Esophagus muscularis mucosa (tissue), 4 donors: ENCODE measurements at regions not wholly inside any gene's neighbourhood (a gene's known extent, or its start where the extent isn't known, plus 50 kb on each side); places are given as distances from the start of the nearest gene placed in this dataset.

Source experiments
- DNase-seq: peaks from one replicate; pipeline ENCODE4 v3.0.0-alpha.2; 2017; ENCODE audit errors: extremely low spot score
- H3K27ac ChIP-seq, 4 donors: fragments of 200-600 bp; sonication (generic); replicated peaks in 1 of 4; 1 replicate in 3 of 4; 2 replicates in 1 of 4; pipeline ENCODE4 v1.5.1; 2016 to 2019; ENCODE audit warnings: mild to moderate bottlenecking in 1 of 4
- H3K27me3 ChIP-seq, 4 donors: fragments of 200-600 bp; sonication (generic); one replicate each; pipeline versions ENCODE4 v1.5.1 to v1.6.0; 2016 to 2019
- H3K36me3 ChIP-seq, 4 donors: fragments of 200-600 bp; sonication (generic); one replicate each; pipeline ENCODE4 v1.5.1; 2016 to 2019
- H3K4me1 ChIP-seq, 4 donors: fragments of 200-600 bp; sonication (generic); one replicate each; pipeline ENCODE4 v1.5.1; 2016 to 2019
- H3K4me3 ChIP-seq, 4 donors: fragments of 200-600 bp; sonication (generic); 1 replicate in 2 of 4; 2 replicates in 2 of 4; pipeline ENCODE4 v1.5.1; 2016 to 2019; ENCODE audit warnings: mild to moderate bottlenecking in 4 of 4, moderate library complexity in 1 of 4
- H3K9me3 ChIP-seq, 4 donors: fragments of 200-600 bp; sonication (generic); 1 replicate in 3 of 4; 2 replicates in 1 of 4; pipeline ENCODE4 v1.5.1; 2016 to 2019
- CTCF ChIP-seq, 3 experiments: fragments of 200-600 bp in 2 of 3; fragments of 450-650 bp in 1 of 3; sonication (generic) in 2 of 3; IDR thresholded peaks; one replicate each; pipeline ENCODE4 v1.5.1; 2017 to 2019; ENCODE audit warnings: antibody characterized with exemption in 3 of 3, mild to moderate bottlenecking in 2 of 3, moderate library complexity in 1 of 3
- EP300 ChIP-seq: sonication (generic); formaldehyde crosslinking; IDR thresholded peaks from one replicate; pipeline ENCODE4 v1.6.1; 2017; ENCODE audit warnings: antibody characterized with exemption
- POLR2A ChIP-seq: fragments of 450-650 bp; IDR thresholded peaks from one replicate; pipeline ENCODE4 v1.6.1; 2017; ENCODE audit warnings: antibody characterized with exemption, moderate library complexity, mild to moderate bottlenecking, low read depth
- POLR2AphosphoS5 ChIP-seq, 2 donors: sonication (generic); formaldehyde crosslinking; IDR thresholded peaks; one replicate each; pipeline ENCODE4 v1.6.1; 2017; ENCODE audit warnings: antibody characterized with exemption in 2 of 2
- WGBS: methylation state at CpG from one replicate; pipeline ENCODE4 v1.1.5; 2018; 5-methylcytosine and 5-hydroxymethylcytosine counted together
- intact Hi-C: fragments of 100-400 bp; cut with DNase I; formaldehyde crosslinking; loops from one replicate; pipeline ENCODE4 v1.15.1; 2023

GRCh38 chr18:68215931-68216330 is 499.0 kb downstream of the TMX3 start:
- H3K36me3 ChIP-seq, result no peaks in the 10 kb centered on the region
- TF ChIP-seq POLR2A (no peak), CTCF (IDR thresholded peaks at IDR 0.05) (no peak), POLR2AphosphoS5 (IDR thresholded peaks at IDR 0.05) (no peak), EP300 (no peak)
- no peaks in the 10 kb centered on the region for H3K4me1 ChIP-seq
- H3K27ac ChIP-seq, result no peak overlapping the region
- H3K4me3 ChIP-seq, result no peak overlapping the region
- intact Hi-C loops, result no loop called here
- WGBS, result 90% methylated on average over 4 of the region's 4 CpGs
- DNase-seq, result no peak
- H3K27me3 ChIP-seq, result no peaks in the 10 kb centered on the region
- no peaks in the 10 kb centered on the region for H3K9me3 ChIP-seq

GRCh38 chr18:68186039-68186438 is 528.9 kb downstream of the TMX3 start:
- no peaks in the 10 kb centered on the region for H3K36me3 ChIP-seq
- no peak overlapping the region for H3K4me3 ChIP-seq
- no peaks in the 10 kb centered on the region for H3K27me3 ChIP-seq
- 88% methylated on average over 5 of the region's 5 CpGs for WGBS
- no peaks in the 10 kb centered on the region for H3K4me1 ChIP-seq
- no peak for DNase-seq
- no peak overlapping the region for H3K27ac ChIP-seq
- no peaks in the 10 kb centered on the region for H3K9me3 ChIP-seq
- intact Hi-C loops, result no loop called here
- TF ChIP-seq CTCF (IDR thresholded peaks at IDR 0.05) (no peak), POLR2AphosphoS5 (IDR thresholded peaks at IDR 0.05) (no peak), EP300 (no peak)

- Histone ChIP-seq H3K36me3 (no peaks in the 10 kb centered on the region), H3K4me3 (no peak overlapping the region), H3K9me3 (no peaks in the 10 kb centered on the region), H3K27me3 (no peaks in the 10 kb centered on the region), H3K27ac (no peak overlapping the region), H3K4me1 (peaks cover 0 to 3% (median 0%) of the 10 kb centered on the region in 4 donors)
- 27% methylated on average over 2 of the region's 2 CpGs for WGBS
- intact Hi-C loops, result no loop called here
- TF ChIP-seq CTCF (IDR thresholded peaks at IDR 0.05) (no peak), EP300 (no peak), POLR2A (no peak), POLR2AphosphoS5 (IDR thresholded peaks at IDR 0.05) (no peak)
- no peak for DNase-seq
Measured at GRCh38 chr18:68181956-68182355, 533.0 kb downstream of the TMX3 start.

- no peaks in the 10 kb centered on the region for H3K27me3 ChIP-seq
- no peak for DNase-seq
- no peaks in the 10 kb centered on the region for H3K36me3 ChIP-seq
- no peak overlapping the region for H3K4me3 ChIP-seq
- no peak for TF ChIP-seq POLR2AphosphoS5 (IDR thresholded peaks at IDR 0.05)
- no peak for TF ChIP-seq EP300
- no peak for TF ChIP-seq POLR2A
- no peak for TF ChIP-seq CTCF (IDR thresholded peaks at IDR 0.05)
- no peaks in the 10 kb centered on the region for H3K9me3 ChIP-seq
- intact Hi-C loops, result no loop called here
- H3K27ac ChIP-seq, result no peak overlapping the region
- H3K4me1 ChIP-seq, result peaks cover 0 to 3% (median 0%) of the 10 kb centered on the region in 4 donors
- WGBS, result 82% methylated on average over 2 of the region's 2 CpGs
Measured at GRCh38 chr18:68179811-68180210, 535.1 kb downstream of the TMX3 start.

GRCh38 chr18:68178921-68179320 is 536.0 kb downstream of the TMX3 start:
- no peak for DNase-seq

More at GRCh38 chr18:68178921-68179320, 536.0 kb downstream of the TMX3 start:
- peaks cover 0 to 3% (median 0%) of the 10 kb centered on the region in 4 donors for H3K4me1 ChIP-seq
- no peak overlapping the region for H3K4me3 ChIP-seq
- TF ChIP-seq POLR2AphosphoS5 (IDR thresholded peaks at IDR 0.05) (no peak), POLR2A (no peak), EP300 (no peak), CTCF (IDR thresholded peaks at IDR 0.05) (no peak)
- WGBS, result 74% methylated on average over 1 of the region's 1 CpG
- H3K9me3 ChIP-seq, result no peaks in the 10 kb centered on the region
- no peaks in the 10 kb centered on the region for H3K27me3 ChIP-seq
- no peak overlapping the region for H3K27ac ChIP-seq
- H3K36me3 ChIP-seq, result no peaks in the 10 kb centered on the region
- intact Hi-C loops, result no loop called here
